Putamen (tissue), 1 donor: ENCODE measurements at regions not wholly inside any gene's neighbourhood (a gene's known extent, or its start where the extent isn't known, plus 50 kb on each side); places are given as distances from the start of the nearest gene placed in this dataset.
"Not testable (repeated sequence)": the region's sequence is repeated elsewhere in the genome, so short reads cannot be mapped to it uniquely, and the experiment has no call there.

Experiments
- DNase-seq: peaks from one replicate; pipeline ENCODE4 v3.0.0-alpha.2; 2016; ENCODE audit warnings: low spot score

DNA sequence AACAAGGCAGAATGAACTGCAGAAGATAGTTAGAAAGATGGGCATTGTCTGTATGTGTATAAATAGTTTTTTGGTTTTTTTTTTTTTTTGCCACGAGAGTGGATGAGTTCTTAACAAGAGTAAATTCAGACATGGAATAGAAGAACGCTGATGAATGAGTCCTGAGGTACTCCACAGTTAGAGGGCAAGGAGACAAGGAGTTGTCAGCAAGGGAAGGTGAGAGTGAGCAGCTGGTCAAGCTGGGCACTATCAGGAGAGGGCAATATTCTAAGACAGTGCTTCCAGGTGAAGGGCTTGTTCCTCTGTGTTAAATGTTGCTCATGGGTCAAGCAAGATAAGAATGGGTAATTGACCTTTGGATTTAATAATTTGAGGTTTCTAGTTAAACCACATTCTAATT lies 138.6 kb upstream of the FAM78B start:
- DNase-seq = no peak

DNA sequence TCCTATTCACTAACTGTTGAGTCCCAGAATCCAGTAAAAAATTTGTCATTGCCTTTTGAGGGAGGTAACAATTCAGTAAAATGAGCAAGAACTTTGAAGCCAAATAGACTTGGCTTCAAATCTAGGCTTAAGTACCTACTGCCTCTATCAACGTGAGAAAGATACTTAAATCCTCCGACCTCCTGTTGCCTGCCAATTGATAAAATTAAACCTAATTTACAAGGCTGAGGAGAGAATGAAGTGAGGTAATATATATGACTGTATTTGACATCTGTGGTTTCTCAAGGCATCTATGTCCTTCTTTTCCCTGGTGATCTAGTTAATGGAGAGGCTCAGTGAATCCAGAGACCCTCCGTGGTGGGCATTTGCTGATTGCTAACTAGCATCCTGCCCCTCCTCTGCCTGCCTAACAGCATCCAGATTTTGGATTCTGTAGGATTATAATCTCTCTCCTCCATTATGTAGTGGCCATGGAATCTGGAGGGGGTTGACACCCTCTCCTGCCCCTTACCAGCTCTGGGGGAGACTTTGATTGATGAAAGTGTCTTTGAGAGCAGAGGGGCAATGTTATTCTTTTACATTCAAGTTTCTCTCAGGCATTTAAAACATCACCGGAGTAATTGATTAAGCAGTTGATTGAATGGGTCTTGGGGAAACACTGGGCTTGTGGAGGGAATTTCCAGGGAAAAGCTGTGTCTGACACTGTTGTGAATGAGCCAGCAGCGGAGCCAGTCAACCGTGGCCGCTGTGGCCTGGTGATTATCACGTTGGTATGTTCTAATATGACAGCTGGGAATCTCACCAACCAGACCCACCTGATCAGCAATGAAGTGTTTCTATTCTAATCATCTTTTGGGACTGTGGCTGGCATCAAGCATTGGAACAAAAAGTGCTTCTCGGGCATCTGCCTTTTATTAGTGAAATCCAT lies 140.7 kb upstream of the FAM78B start:
- no peak for DNase-seq

DNA sequence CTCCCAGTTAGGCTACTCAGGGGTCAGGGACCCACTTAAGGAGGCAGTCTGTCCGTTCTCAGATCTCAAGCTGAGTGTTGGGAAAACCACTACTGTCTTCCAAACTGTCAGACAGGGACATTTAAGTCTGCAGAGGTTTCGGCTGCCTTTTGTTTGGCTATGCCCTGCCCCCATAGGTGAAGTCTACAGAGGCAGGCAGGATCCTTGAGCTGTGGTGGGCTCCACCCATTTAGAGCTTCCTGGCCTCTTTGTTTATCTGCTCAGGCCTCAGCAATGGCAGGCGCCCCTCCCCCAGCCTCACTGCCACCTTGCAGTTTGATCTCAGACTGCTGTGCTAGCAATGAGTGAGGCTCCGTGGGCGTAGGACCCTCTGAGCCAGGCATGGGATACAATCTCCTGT lies 149.5 kb upstream of the FAM78B start:
- DNase-seq = not testable (repeated sequence)

DNA sequence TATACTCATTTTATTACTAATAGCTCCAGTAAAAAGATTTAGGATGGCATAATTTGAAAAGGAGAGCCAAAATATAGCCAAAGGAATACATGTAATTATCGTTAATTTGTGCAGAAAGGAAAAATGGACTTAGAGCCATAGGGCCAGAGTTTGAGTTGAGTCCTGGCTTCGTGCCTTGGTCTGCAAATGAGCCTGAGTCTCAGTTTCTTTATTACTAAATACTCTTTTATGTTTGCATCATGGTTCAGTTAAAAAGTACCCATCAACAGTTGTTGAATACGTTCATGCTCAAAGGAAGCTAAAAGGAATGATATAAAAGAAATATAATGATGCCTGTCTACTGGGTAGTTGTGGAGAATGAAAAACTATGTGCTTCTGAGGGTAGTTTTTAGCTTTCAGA lies 155.7 kb upstream of the FAM78B start:
- no peak for DNase-seq

DNA sequence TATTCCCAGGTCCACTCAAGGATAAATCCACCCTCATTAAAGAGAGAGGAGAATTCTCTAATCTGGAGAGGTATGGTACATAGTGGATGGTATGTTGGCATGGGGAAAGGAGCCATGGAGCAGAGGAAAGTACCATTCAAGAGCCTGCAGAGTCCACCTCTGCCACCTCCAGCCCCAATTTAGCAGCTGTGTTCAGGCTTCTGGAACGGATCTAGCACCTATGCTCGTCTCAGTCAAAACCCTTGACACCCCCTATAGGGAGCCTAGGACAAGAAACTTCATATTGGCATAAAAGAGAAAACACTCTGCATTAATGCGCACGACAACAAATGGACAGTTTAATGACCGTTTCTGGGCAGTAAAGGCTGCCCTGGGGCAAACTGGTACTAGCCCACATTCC lies 161.1 kb upstream of the FAM78B start:
- DNase-seq = no peak

DNA sequence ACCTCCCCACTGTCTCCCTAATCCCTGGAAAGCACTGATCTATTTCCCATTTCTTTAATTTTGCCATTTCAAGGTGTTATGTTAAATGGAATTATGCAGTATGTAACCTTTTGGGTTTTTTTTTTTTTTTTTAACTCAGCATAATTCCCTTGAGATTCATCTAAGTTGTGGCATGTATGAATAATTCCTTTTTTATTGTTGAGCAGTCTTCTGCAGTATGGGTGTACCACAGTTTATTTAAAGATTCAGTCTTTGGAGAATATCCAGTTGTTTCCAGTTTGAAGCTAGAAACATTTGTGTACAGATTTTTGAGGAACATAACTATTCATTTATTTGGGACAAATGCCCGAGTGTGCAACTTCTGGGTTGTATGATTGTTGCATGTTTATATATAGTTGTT lies 162.2 kb upstream of the FAM78B start:
- no peak for DNase-seq

DNA sequence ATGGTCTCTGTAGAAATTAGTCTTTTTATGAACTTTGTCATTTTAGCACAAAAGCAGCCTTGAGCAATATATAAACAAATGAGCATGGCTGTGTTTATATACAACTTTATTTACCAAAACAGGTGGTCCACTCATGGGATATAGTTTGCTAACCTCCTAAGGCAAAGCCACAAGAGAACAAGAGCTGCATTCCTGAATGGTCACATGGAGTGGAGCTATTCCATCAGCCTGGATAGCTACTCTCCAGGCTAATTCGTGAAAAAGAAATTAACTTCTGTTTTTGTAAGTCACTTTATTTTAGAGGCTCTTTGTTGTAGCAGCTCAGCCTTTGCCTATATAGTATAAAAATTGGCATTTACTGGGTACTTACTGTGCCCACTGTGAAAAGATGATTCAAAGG lies 163.3 kb upstream of the FAM78B start:
- DNase-seq = no peak

DNA sequence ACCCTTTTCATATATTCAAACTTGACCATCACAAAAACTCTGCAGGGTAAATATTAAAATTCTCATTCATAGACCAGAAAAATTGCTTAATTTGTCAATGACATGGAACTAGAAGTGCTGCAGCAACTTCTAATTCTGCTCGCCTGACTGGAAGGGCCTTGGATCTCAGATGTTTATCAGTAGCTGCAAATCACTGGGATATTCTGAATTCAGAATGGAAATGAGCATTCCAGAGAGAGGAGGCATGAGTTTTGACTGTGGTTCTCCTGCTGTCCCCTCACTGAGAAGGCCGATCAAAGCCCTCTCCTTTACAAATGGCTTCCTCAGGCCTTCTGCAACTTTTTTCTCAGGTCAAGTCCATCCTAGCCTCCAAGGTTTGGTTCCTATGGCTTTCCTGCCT lies 171.3 kb upstream of the FAM78B start:
- no peak for DNase-seq

DNA sequence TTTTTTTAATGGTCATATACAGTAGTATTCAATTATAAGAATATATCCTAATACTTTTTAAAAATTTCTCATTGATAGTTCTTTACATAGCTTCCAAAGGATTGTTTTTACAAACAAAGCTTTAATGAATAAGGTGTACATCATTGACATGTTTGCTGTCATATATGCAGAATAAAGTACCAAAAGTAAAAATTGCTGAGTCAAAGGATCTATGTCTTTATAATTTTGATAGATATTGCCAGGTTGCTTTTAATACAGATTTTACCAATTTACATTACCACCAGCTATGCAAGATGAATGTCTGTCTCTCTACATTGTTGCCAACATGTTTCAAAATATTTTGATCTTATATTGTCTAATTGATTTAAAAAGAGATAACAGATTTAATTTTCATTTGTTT lies 173.9 kb upstream of the FAM78B start:
- no peak for DNase-seq

DNA sequence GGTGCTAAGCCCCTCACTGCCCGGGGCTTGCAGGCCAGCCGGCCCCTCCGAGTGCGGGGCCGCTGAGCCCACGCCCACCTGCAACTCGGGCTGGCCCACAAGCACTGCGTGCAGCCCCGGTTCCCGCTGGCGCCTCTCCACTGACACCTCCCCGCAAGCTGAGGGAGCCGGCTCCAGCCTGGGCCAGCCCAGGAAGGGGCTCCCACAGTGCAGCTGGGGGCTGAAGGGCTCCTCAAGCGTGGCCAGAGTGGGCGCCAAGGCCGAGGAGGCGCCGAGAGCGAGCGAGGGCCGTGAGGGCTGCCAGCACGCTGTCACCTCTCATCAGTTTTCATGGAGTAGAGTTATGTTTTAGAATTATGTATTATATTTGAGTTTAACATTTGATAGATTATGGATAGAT lies 176.5 kb upstream of the FAM78B start:
- DNase-seq = no peak

DNA sequence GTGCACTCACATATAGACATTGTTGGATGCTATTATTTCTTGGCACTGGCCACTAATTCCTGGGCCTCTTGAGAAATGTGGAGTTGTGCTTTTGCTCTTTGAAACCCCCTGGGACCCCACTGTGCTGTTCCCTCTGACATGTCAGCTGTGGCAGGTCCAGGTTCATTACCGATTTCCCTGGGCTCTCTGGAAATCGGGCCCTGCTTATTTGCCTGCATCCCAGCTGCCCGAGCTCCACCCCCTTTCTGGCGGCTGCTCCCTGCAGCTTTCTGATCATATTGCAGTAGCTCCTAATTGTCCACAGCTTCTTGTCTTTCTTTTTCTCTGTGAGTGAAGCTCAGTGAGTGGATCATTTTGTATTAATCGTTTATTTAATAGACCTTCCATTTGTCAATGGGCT lies 183.7 kb upstream of the FAM78B start:
- DNase-seq = no peak

DNA sequence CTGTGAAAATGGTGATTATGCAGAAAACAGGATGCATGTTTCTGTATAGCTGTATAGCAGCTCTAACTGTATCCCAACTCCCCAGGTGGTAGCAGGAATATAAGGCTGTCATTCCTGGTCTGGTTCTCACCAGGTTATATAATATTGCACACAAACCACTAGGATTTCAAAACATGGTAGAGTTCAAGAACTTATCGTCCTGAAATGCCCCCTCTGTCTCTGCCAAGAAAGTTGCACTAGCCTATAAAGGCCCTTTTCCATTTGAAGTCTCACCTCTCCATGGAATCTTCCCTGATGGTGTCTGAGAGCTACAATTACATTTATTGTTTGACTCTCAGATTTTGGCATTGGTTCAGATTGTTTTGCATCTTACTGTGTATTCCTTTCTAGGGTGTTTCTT lies 184.9 kb upstream of the FAM78B start:
- no peak for DNase-seq

DNA sequence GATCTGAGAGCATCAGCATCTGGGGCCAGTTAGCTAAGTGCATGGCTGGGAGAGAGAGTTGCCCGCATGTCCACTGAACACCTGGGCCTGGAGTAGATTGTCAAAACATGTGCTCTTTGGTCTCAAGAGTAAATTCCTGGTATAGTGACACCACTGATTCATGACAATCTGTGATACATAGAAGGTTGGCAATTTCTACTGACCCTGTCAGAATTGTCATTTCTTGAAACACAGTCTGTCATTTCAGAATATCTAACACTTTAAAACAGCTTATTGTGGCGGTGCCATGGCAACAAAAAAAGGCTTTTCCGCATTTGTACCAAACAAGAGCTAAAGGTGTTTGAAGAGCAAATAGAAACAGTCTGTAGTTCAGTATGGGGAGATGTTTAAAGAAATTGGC lies 186.4 kb upstream of the FAM78B start:
- no peak for DNase-seq

DNA sequence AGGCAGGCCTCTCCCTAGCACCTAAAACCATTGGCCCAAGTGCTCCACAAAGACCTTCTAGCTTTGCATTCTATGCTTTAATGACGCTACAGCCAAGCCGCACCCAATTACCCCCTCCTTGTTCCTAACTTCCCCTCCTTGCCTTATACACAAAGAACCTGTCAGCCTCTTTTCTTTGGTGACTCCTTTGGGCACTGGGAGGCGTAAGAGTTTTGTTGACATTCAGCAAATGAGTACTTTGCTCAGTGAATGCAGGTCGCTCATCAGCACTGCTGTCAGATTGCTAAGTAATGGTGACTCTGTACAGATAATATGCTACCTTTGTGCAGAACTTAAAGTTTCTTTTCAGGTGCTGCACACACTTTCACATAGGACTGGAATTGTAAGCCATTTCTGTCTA lies 187.6 kb upstream of the FAM78B start:
- no peak for DNase-seq

DNA sequence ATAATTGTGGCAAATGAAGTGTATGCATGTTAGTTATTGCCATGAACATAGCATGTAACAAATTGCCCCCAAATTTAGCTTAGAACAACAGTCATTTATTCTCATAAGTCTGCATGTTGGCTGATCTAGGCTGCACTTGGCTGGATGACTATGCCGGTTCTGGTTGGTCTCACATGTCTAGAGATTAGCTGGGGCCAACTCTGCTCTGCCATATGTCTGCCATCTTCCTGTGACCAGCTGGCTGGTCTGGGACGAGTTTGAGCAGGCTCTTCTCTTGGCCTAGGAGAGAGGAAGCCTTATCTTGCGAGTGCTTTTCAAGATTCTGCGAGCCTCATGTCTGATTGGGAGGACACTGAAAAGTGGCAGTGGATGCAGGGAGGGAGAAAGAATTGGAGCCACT lies 198.3 kb upstream of the FAM78B start:
- no peak for DNase-seq

DNA sequence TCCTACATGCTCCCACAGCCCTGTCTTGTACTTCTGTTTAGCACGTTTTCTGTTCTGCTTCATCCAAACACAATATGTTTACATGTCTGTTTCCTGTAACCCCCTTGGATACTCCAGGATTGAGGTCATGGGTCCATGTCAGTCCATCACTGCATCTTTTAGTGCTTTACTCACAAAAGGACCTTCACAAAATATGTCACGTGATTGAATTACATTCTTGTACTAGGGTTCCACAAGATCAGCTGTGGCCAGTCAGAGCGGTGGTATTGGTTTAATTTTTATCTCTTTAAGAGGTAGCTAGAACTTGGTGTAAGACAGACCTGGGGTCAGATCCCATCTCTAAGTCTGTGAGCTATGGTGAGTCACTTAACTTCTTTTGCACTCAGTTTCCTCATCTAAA lies 201.2 kb upstream of the FAM78B start:
- no peak for DNase-seq

DNA sequence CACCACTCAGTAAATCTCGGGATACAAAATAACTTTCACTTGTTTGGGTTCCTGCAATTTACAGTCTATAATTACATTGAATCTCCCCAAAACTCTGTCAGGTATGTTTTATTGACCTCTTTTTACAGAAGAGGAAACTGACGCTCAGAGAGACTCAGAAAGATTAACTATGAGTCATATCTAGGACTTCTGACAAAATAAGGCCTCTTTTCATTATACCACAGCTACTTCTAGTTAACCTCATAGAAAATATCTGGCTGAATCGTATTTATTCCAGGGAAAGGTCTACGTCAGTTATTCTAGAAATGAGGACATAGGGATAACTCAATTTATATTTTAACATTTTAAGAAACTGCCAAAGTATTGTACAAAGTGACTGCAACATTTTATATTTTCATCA lies 211.1 kb upstream of the FAM78B start:
- DNase-seq = no peak

DNA sequence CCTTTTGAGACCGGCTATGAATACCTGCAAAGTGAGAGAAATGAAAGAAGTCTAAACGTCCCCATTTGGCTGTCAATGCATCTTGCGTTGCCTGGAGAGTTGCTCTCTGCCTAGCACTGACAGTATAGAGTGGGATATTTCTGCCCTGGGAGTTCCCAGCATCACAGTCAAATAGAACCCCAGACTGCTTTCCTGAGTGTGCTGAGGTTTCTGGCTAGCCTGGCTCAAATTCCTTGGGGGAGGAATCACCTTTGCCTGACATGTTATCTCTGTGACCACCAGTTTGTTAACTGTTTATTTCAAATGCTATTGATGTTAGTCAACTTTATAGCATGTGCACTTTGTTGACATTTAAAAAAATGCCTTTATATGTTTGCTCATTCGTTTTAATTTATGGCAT lies 212.0 kb upstream of the FAM78B start:
- no peak for DNase-seq

DNA sequence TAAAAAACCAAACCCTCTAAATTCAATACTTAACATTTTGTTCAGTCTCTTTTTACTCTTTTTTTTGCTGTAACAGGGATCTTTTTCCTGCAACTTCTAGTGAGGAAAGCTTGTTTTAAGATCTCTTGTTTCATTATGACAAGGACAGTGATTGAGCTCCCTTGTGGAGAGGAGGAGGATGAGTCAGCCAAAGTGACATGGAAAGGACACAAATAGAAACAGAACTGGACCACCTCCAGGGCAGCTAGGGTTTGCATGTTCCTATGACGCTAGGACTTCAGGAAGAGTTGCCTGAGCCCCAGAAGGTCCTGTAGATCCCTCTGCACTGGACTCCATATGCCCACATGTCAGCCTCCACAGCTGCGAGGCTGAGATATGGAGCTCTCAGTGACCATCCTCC lies 212.6 kb upstream of the FAM78B start:
- DNase-seq = no peak

DNA sequence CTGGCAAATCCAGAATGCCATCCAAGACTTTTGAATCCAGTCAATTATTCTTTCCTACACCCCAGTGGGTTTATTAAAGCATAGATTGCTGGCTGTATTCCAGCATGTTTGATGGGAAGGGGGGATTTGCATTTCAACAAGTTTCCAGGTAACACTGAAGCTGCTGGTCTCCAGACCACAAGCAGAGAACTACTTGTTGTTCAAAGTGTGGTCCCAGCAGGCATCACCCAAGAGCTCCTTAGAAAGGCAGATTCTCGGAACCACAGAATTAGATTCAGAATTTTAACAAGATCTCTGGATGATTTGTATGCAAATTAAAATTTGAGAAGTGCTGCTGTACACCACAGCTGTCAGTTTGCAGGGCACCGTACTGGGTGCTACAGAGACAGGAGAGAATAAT lies 216.3 kb upstream of the FAM78B start:
- no peak for DNase-seq

DNA sequence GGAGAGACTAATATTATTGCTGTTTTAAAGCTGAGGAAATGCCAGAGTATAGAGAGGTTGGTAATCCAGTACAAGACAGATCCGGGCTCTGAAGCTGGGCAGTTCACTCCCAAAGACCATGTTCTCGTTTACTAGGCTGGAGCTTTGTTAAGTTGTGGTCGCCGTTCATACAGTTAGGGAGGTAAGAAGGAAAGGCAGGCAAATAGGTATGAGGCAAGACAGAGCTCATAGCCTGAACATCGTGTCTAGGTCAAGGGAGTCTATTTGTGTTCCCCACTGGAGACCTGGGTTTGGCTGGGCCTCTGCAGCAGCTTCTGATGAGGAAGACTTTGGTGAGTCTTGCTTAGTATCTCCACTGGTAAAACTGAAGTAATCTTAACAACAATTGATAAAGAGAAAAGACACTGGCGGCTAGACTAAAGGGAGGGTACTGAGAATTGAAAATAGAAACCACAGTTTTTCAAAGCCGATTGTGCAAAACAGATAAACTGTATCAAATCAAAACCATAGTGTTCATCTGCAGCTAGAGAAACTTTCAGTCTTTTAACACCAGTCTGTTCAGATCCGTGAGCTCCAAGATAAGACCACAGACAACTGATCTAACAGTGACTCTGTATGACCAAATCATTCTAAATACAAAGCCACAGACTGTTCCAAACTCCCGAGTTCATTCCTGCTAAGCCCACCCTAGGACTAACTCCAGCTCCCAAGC lies 217.0 kb upstream of the FAM78B start:
- no peak for DNase-seq

DNA sequence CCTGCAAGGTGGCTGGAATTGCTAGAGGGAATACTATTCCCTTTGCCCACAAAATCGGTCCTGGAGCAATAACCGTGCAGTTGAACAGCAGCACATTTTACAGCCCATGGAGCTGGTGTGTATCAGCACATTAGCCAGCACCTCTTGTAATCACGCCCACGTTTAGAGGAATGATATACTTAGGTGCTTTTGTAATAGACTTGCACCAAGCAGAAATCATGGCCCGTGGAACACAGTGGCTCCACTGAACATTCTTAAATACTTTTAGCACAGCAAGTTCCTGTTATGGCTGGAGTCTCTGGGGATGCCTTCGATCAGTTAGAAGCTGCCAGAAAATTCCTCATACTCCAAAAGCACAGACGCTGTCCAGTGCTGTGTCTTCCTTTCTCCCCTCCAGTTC lies 218.1 kb upstream of the FAM78B start:
- DNase-seq = no peak

DNA sequence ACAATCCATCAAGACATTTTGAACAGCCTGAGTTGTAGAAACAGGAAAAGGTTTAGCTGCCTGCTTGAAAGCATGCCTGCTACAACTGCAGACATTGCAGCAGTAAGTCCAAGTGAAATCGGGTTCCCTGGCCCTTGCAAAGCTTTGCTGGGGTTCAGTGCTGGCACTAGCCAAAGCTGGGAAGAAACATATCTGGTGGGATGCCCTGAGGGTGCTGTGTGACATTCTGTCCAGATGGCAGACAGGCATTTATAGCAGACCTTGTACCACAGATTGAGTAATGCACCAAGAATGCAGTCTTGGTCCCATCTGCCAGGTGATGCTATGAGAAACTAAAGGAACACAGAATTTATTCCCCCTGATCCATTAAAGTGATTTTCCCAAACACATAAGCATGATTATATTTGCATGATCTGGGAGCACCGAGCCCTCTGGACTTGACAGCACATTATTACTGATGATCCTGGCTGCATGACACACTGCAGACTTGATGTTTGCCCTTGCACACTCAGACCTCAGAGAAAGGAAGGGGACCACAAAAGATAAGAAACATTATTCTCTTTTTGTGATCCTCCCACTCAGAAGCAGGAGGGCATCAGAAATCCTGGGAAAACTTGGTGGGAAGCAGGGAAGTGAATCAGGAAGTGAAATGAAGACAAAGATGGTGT lies 223.7 kb upstream of the FAM78B start:
- no peak for DNase-seq
